CD4-positive, alpha-beta T cell (primary cell): ENCODE measurements at regions not wholly inside any gene's neighbourhood (a gene's known extent, or its start where the extent isn't known, plus 50 kb on each side); places are given as distances from the start of the nearest gene placed in this dataset.

Experiments used
- ATAC-seq: fragments of 200-7000 bp; cut with Tn5 transposase; one replicate; pipeline ENCODE4 v1.10.0; 2022; ENCODE audit warnings: mild to moderate bottlenecking; ENCODE audit not compliant: poor library complexity
- CTCF ChIA-PET: fragments of 350-600 bp; sonication (Branson Sonifier 250); formaldehyde crosslinking; loops from one replicate; lab custom pipeline; 2021; ENCODE audit warnings: antibody characterized with exemption, inconsistent platforms; lab: Charles Lee
- POLR2A ChIA-PET: fragments of 350-600 bp; sonication (Branson Sonifier 250); formaldehyde crosslinking; loops from one replicate; lab custom pipeline; 2021; ENCODE audit warnings: antibody characterized with exemption, inconsistent platforms; lab: Charles Lee
- DNase-seq, 14 experiments: peaks; one replicate each; pipeline ENCODE4 v3.0.0-alpha.2; 2013 to 2020; ENCODE audit warnings: mixed read lengths in 2 of 14
- H3K27ac ChIP-seq, 2 donors: one replicate each; pipeline versions ENCODE4 v1.5.1 to v1.7.0; 2013; ENCODE audit warnings: low read length in 2 of 2, low read depth in 1 of 2, mild to moderate bottlenecking in 1 of 2
- H3K27me3 ChIP-seq, 2 experiments: 1 replicate in 1 of 2; 2 replicates in 1 of 2; pipeline versions ENCODE4 v1.6.1 to v1.7.0; 2013; ENCODE audit warnings: low read length in 2 of 2, control low read depth in 1 of 2, mild to moderate bottlenecking in 1 of 2, moderate library complexity in 1 of 2; ENCODE audit not compliant: insufficient read depth in 2 of 2, control insufficient read depth in 1 of 2
- H3K36me3 ChIP-seq: one replicate; pipeline ENCODE4 v1.6.1; 2013; ENCODE audit warnings: low read length, control low read depth; ENCODE audit not compliant: insufficient read depth
- H3K4me1 ChIP-seq: one replicate; pipeline ENCODE4 v1.6.1; 2013; ENCODE audit warnings: low read length, control low read depth; ENCODE audit not compliant: insufficient read depth
- H3K4me3 ChIP-seq: one replicate; pipeline ENCODE4 v1.5.1; 2013; ENCODE audit warnings: mild to moderate bottlenecking, low read length, moderate library complexity
- H3K9me3 ChIP-seq, 2 experiments: 1 replicate in 1 of 2; 2 replicates in 1 of 2; pipeline versions ENCODE4 v1.6.1 to v1.7.0; 2013; ENCODE audit warnings: low read length in 2 of 2, mild to moderate bottlenecking in 2 of 2, control low read depth in 1 of 2, moderate library complexity in 1 of 2; ENCODE audit not compliant: control insufficient read depth in 1 of 2, insufficient read depth in 1 of 2
- H3K27ac Mint-ChIP-seq: one replicate; pipeline ENCODE4 v1.8.0; 2020; ENCODE audit warnings: mixed read lengths
- H3K27me3 Mint-ChIP-seq: one replicate; pipeline ENCODE4 v1.8.0; 2021; ENCODE audit warnings: mixed read lengths
- H3K36me3 Mint-ChIP-seq: one replicate; pipeline ENCODE4 v1.8.0; 2021; ENCODE audit warnings: low read depth, mixed read lengths
- H3K4me1 Mint-ChIP-seq: one replicate; pipeline ENCODE4 v1.8.0; 2021; ENCODE audit warnings: low read depth, mixed read lengths
- H3K4me3 Mint-ChIP-seq: one replicate; pipeline ENCODE4 v1.8.0; 2020; ENCODE audit warnings: mild to moderate bottlenecking, mixed read lengths
- H3K9me3 Mint-ChIP-seq: one replicate; pipeline ENCODE4 v1.8.0; 2020; ENCODE audit warnings: mixed read lengths
- CTCF ChIP-seq: fragments of 200-600 bp; IDR thresholded peaks from one replicate; pipeline ENCODE4 v1.8.0; 2022; ENCODE audit warnings: antibody characterized with exemption, mild to moderate bottlenecking
- intact Hi-C, 2 experiments: fragments of 100-400 bp; cut with DNase I in 1 of 2; cut with micrococcal nuclease in 1 of 2; formaldehyde crosslinking; loops; one replicate each; pipeline versions ENCODE4 v1.15.1 to v1.9.0; 2023 to 2025; cut with DNase I, micrococcal nuclease

GRCh38 chr10:121199081-121199480 is 347.9 kb downstream of the WDR11 start:
- H3K27ac ChIP-seq, result no peak overlapping the region
- Mint-ChIP-seq H3K36me3 (no peaks in the 10 kb centered on the region), H3K4me1 (no peaks in the 10 kb centered on the region), H3K27ac (no peak overlapping the region), H3K4me3 (no peak overlapping the region), H3K27me3 (no peaks in the 10 kb centered on the region), H3K9me3 (no peaks in the 10 kb centered on the region)
- DNase-seq, result no peak
- no peak for ATAC-seq
- ChIA-PET POLR2A (no interaction called here), CTCF (no interaction called here)
- H3K27me3 ChIP-seq, result no peaks in the 10 kb centered on the region
- H3K4me3 ChIP-seq, result no peak overlapping the region
- intact Hi-C loops, result no loop called here
- H3K4me1 ChIP-seq, result no peaks in the 10 kb centered on the region
- peaks cover 0 to 12% of the 10 kb centered on the region in 2 experiments for H3K9me3 ChIP-seq
- no peaks in the 10 kb centered on the region for H3K36me3 ChIP-seq
- TF ChIP-seq CTCF, result no peak

- H3K36me3 Mint-ChIP-seq, result no peaks in the 10 kb centered on the region
- no peak overlapping the region for H3K4me3 ChIP-seq
- no peak overlapping the region for H3K27ac Mint-ChIP-seq
- no peaks in the 10 kb centered on the region for H3K4me1 ChIP-seq
- DNase-seq (no peak), ATAC-seq (no peak)
- no peaks in the 10 kb centered on the region for H3K4me1 Mint-ChIP-seq
- H3K27me3 Mint-ChIP-seq, result no peaks in the 10 kb centered on the region
- intact Hi-C loops, result no loop called here
- H3K27me3 ChIP-seq, result no peaks in the 10 kb centered on the region
- H3K4me3 Mint-ChIP-seq, result no peak overlapping the region
- no peaks in the 10 kb centered on the region for H3K9me3 Mint-ChIP-seq
- ChIA-PET CTCF (no interaction called here), POLR2A (no interaction called here)
- TF ChIP-seq CTCF, result no peak
- H3K36me3 ChIP-seq, result no peaks in the 10 kb centered on the region
- H3K9me3 ChIP-seq, result peaks cover 0 to 3% of the 10 kb centered on the region in 2 experiments
- H3K27ac ChIP-seq, result no peak overlapping the region
Measured at GRCh38 chr10:121205625-121206024, 354.5 kb downstream of the WDR11 start.

- Histone ChIP-seq H3K4me3 (no peak overlapping the region), H3K36me3 (no peaks in the 10 kb centered on the region), H3K4me1 (no peaks in the 10 kb centered on the region), H3K9me3 (peaks cover 0 to 9% of the 10 kb centered on the region in 2 experiments), H3K27ac (no peak overlapping the region), H3K27me3 (no peaks in the 10 kb centered on the region)
- Mint-ChIP-seq H3K9me3 (no peaks in the 10 kb centered on the region), H3K27ac (no peak overlapping the region), H3K27me3 (no peaks in the 10 kb centered on the region), H3K4me3 (no peak overlapping the region), H3K36me3 (no peaks in the 10 kb centered on the region), H3K4me1 (no peaks in the 10 kb centered on the region)
- DNase-seq (no peak), ATAC-seq (no peak)
- ChIA-PET POLR2A (no interaction called here), CTCF (no interaction called here)
- intact Hi-C loops, result no loop called here
- TF ChIP-seq CTCF, result no peak
Measured at GRCh38 chr10:121211446-121211845, 360.3 kb downstream of the WDR11 start.
